ENCODE measurements at regions not wholly inside any gene's neighbourhood (a gene's known extent, or its start where the extent isn't known, plus 50 kb on each side); places are given as distances from the start of the nearest gene placed in this dataset.
A peak's percentile ranks its signal among the peaks of the same experiment; 100 is the strongest.

GRCh38 chr4:101527188-101527587 is 179.9 kb upstream of the PPP3CA start:
- H3K4me1 ChIP-seq (ENCODE audit: insufficient read depth, low read length), result peaks cover 17% of the 10 kb centered on the region
- no peaks in the 10 kb centered on the region for H3K36me3 Mint-ChIP-seq
- H3K27ac ChIP-seq (ENCODE audit: low read depth, low read length), result no peak overlapping the region
- H3K4me3 Mint-ChIP-seq, result peak overlapping the region in 4 of 8 donors; percentile 2 to 52 (median 4)
- H3K4me3 ChIP-seq (ENCODE audit: low read length in 2 of 2), result no peak overlapping the region
- no peaks in the 10 kb centered on the region for H3K9me3 ChIP-seq (ENCODE audit: control insufficient read depth in 1 of 2, low read length in 2 of 2)
- CTCF ChIA-PET (ENCODE audit: partially characterized antibody), result interaction anchor here (1.9 kb wide), 1 partner anchor 1434 kb away, joined by 6 read pairs; no protein-coding TSS in a partner anchor
- peaks cover 10 to 21% (median 10%) of the 10 kb centered on the region in 4 donors for H3K4me1 Mint-ChIP-seq
- peaks cover 0 to 3% (median 0%) of the 10 kb centered on the region in 8 donors for H3K9me3 Mint-ChIP-seq
- no peaks in the 10 kb centered on the region for H3K27me3 ChIP-seq (ENCODE audit: insufficient read depth, low read length)
- intact Hi-C loops (cut with micrococcal nuclease), result loop anchor here (2.0 to 5.0 kb wide), 3 partner anchors 108 to 360 kb away; partner anchors contain the start of gene PPP3CA
- no peaks in the 10 kb centered on the region for H3K36me3 ChIP-seq (ENCODE audit: insufficient read depth, low read length)
- POLR2A ChIA-PET (ENCODE audit: partially characterized antibody), result interaction anchor here (0.6 to 1.9 kb wide), 3 partner anchors 109 to 939 kb away, joined by 4 to 6 read pairs (median 4); partner anchors contain the start of gene PPP3CA
- peak overlapping the region; percentile 4 to 91 (median 49) for H3K27ac Mint-ChIP-seq
- DNase-seq, result peak; percentile 77 to 86 (median 80)
- H3K27me3 Mint-ChIP-seq, result peaks cover 2 to 3% of the 10 kb centered on the region in 2 donors

- Mint-ChIP-seq H3K4me1 (peaks cover 0 to 1% (median 0%) of the 10 kb centered on the region in 4 donors), H3K27me3 (peaks cover 2 to 8% of the 10 kb centered on the region in 2 donors), H3K36me3 (no peaks in the 10 kb centered on the region), H3K9me3 (no peaks in the 10 kb centered on the region), H3K4me3 (no peak overlapping the region), H3K27ac (no peak overlapping the region)
- no peaks in the 10 kb centered on the region for H3K9me3 ChIP-seq (ENCODE audit: control insufficient read depth in 1 of 2, low read length in 2 of 2)
- intact Hi-C loops (cut with micrococcal nuclease), result no loop called here
- CTCF ChIA-PET (ENCODE audit: partially characterized antibody), result no interaction called here
- H3K4me3 ChIP-seq (ENCODE audit: low read length in 2 of 2), result no peak overlapping the region
- H3K27ac ChIP-seq (ENCODE audit: low read depth, low read length), result no peak overlapping the region
- no peak for DNase-seq
- no peaks in the 10 kb centered on the region for H3K36me3 ChIP-seq (ENCODE audit: insufficient read depth, low read length)
- H3K27me3 ChIP-seq (ENCODE audit: insufficient read depth, low read length), result no peaks in the 10 kb centered on the region
- no peaks in the 10 kb centered on the region for H3K4me1 ChIP-seq (ENCODE audit: insufficient read depth, low read length)
- POLR2A ChIA-PET (ENCODE audit: partially characterized antibody), result no interaction called here
Measured at GRCh38 chr4:101515566-101515965, 168.2 kb upstream of the PPP3CA start.

- peaks cover 0 to 1% (median 0%) of the 10 kb centered on the region in 4 donors for H3K4me1 Mint-ChIP-seq
- DNase-seq, result no peak
- ChIA-PET CTCF (ENCODE audit: partially characterized antibody) (no interaction called here), POLR2A (ENCODE audit: partially characterized antibody) (no interaction called here)
- H3K27ac Mint-ChIP-seq, result no peak overlapping the region
- H3K9me3 Mint-ChIP-seq, result no peaks in the 10 kb centered on the region
- H3K9me3 ChIP-seq (ENCODE audit: control insufficient read depth in 1 of 2, low read length in 2 of 2), result no peaks in the 10 kb centered on the region
- H3K27me3 Mint-ChIP-seq, result peaks cover 2 to 12% of the 10 kb centered on the region in 2 donors
- H3K4me1 ChIP-seq (ENCODE audit: insufficient read depth, low read length), result no peaks in the 10 kb centered on the region
- H3K27ac ChIP-seq (ENCODE audit: low read depth, low read length), result no peak overlapping the region
- no peaks in the 10 kb centered on the region for H3K36me3 ChIP-seq (ENCODE audit: insufficient read depth, low read length)
- H3K4me3 ChIP-seq (ENCODE audit: low read length in 2 of 2), result no peak overlapping the region
- no peak overlapping the region for H3K4me3 Mint-ChIP-seq
- H3K27me3 ChIP-seq (ENCODE audit: insufficient read depth, low read length), result no peaks in the 10 kb centered on the region
- intact Hi-C loops (cut with micrococcal nuclease), result no loop called here
- no peaks in the 10 kb centered on the region for H3K36me3 Mint-ChIP-seq
Measured at GRCh38 chr4:101515099-101515498, 167.8 kb upstream of the PPP3CA start.

GRCh38 chr4:101512416-101512815 is 165.1 kb upstream of the PPP3CA start:
- POLR2A ChIA-PET (ENCODE audit: partially characterized antibody), result no interaction called here
- CTCF ChIA-PET (ENCODE audit: partially characterized antibody), result no interaction called here
- Mint-ChIP-seq H3K4me1 (peaks cover 0 to 1% (median 0%) of the 10 kb centered on the region in 4 donors), H3K27ac (no peak overlapping the region), H3K9me3 (no peaks in the 10 kb centered on the region), H3K4me3 (no peak overlapping the region), H3K36me3 (no peaks in the 10 kb centered on the region), H3K27me3 (peaks cover 0 to 11% of the 10 kb centered on the region in 2 donors)
- no peaks in the 10 kb centered on the region for H3K9me3 ChIP-seq (ENCODE audit: control insufficient read depth in 1 of 2, low read length in 2 of 2)
- no peak for DNase-seq
- H3K4me3 ChIP-seq (ENCODE audit: low read length in 2 of 2), result no peak overlapping the region
- intact Hi-C loops (cut with micrococcal nuclease), result no loop called here
- no peaks in the 10 kb centered on the region for H3K36me3 ChIP-seq (ENCODE audit: insufficient read depth, low read length)
- no peaks in the 10 kb centered on the region for H3K4me1 ChIP-seq (ENCODE audit: insufficient read depth, low read length)
- H3K27ac ChIP-seq (ENCODE audit: low read depth, low read length), result no peak overlapping the region
- H3K27me3 ChIP-seq (ENCODE audit: insufficient read depth, low read length), result no peaks in the 10 kb centered on the region

GRCh38 chr4:101501421-101501820 is 154.1 kb upstream of the PPP3CA start:
- intact Hi-C loops (cut with micrococcal nuclease), result no loop called here
- H3K27me3 ChIP-seq (ENCODE audit: insufficient read depth, low read length), result no peaks in the 10 kb centered on the region
- peaks cover 0 to 2% (median 0%) of the 10 kb centered on the region in 8 donors for H3K9me3 Mint-ChIP-seq
- no peaks in the 10 kb centered on the region for H3K4me1 ChIP-seq (ENCODE audit: insufficient read depth, low read length)
- no peak overlapping the region for H3K27ac Mint-ChIP-seq
- no peak overlapping the region for H3K4me3 Mint-ChIP-seq
- H3K9me3 ChIP-seq (ENCODE audit: control insufficient read depth in 1 of 2, low read length in 2 of 2), result no peaks in the 10 kb centered on the region
- H3K27me3 Mint-ChIP-seq, result peaks cover 0 to 2% of the 10 kb centered on the region in 2 donors
- no peak for DNase-seq
- CTCF ChIA-PET (ENCODE audit: partially characterized antibody), result no interaction called here
- H3K36me3 Mint-ChIP-seq, result no peaks in the 10 kb centered on the region
- POLR2A ChIA-PET (ENCODE audit: partially characterized antibody), result no interaction called here
- H3K4me3 ChIP-seq (ENCODE audit: low read length in 2 of 2), result no peak overlapping the region
- no peaks in the 10 kb centered on the region for H3K4me1 Mint-ChIP-seq
- no peaks in the 10 kb centered on the region for H3K36me3 ChIP-seq (ENCODE audit: insufficient read depth, low read length)
- no peak overlapping the region for H3K27ac ChIP-seq (ENCODE audit: low read depth, low read length)

- Mint-ChIP-seq H3K27me3 (peaks cover 0 to 2% of the 10 kb centered on the region in 2 donors), H3K27ac (no peak overlapping the region), H3K4me3 (no peak overlapping the region), H3K36me3 (no peaks in the 10 kb centered on the region), H3K9me3 (peaks cover 0 to 2% (median 0%) of the 10 kb centered on the region in 8 donors), H3K4me1 (no peaks in the 10 kb centered on the region)
- ChIA-PET CTCF (ENCODE audit: partially characterized antibody) (no interaction called here), POLR2A (ENCODE audit: partially characterized antibody) (no interaction called here)
- H3K36me3 ChIP-seq (ENCODE audit: insufficient read depth, low read length), result no peaks in the 10 kb centered on the region
- no peak overlapping the region for H3K27ac ChIP-seq (ENCODE audit: low read depth, low read length)
- H3K9me3 ChIP-seq (ENCODE audit: control insufficient read depth in 1 of 2, low read length in 2 of 2), result no peaks in the 10 kb centered on the region
- intact Hi-C loops (cut with micrococcal nuclease), result no loop called here
- DNase-seq, result no peak
- no peaks in the 10 kb centered on the region for H3K4me1 ChIP-seq (ENCODE audit: insufficient read depth, low read length)
- H3K27me3 ChIP-seq (ENCODE audit: insufficient read depth, low read length), result no peaks in the 10 kb centered on the region
- no peak overlapping the region for H3K4me3 ChIP-seq (ENCODE audit: low read length in 2 of 2)
Measured at GRCh38 chr4:101500742-101501141, 153.4 kb upstream of the PPP3CA start.

- DNase-seq, result no peak
- peaks cover 0 to 7% (median 0%) of the 10 kb centered on the region in 8 donors for H3K9me3 Mint-ChIP-seq
- CTCF ChIA-PET (ENCODE audit: partially characterized antibody), result no interaction called here
- Histone ChIP-seq H3K27me3 (ENCODE audit: insufficient read depth, low read length) (no peaks in the 10 kb centered on the region), H3K4me3 (ENCODE audit: low read length in 2 of 2) (no peak overlapping the region), H3K4me1 (ENCODE audit: insufficient read depth, low read length) (no peaks in the 10 kb centered on the region), H3K27ac (ENCODE audit: low read depth, low read length) (no peak overlapping the region), H3K36me3 (ENCODE audit: insufficient read depth, low read length) (no peaks in the 10 kb centered on the region), H3K9me3 (ENCODE audit: control insufficient read depth in 1 of 2, low read length in 2 of 2) (no peaks in the 10 kb centered on the region)
- no peaks in the 10 kb centered on the region for H3K36me3 Mint-ChIP-seq
- intact Hi-C loops (cut with micrococcal nuclease), result no loop called here
- H3K27me3 Mint-ChIP-seq, result peaks cover 0 to 7% of the 10 kb centered on the region in 2 donors
- POLR2A ChIA-PET (ENCODE audit: partially characterized antibody), result no interaction called here
- H3K4me3 Mint-ChIP-seq, result no peak overlapping the region
- H3K27ac Mint-ChIP-seq, result no peak overlapping the region
- H3K4me1 Mint-ChIP-seq, result no peaks in the 10 kb centered on the region
Measured at GRCh38 chr4:101475246-101475645, 127.9 kb upstream of the PPP3CA start.

- H3K4me1 Mint-ChIP-seq, result no peaks in the 10 kb centered on the region
- H3K4me3 Mint-ChIP-seq, result no peak overlapping the region
- no peaks in the 10 kb centered on the region for H3K4me1 ChIP-seq (ENCODE audit: insufficient read depth, low read length)
- no peak overlapping the region for H3K27ac Mint-ChIP-seq
- H3K27me3 Mint-ChIP-seq, result peaks cover 6 to 7% of the 10 kb centered on the region in 2 donors
- no peaks in the 10 kb centered on the region for H3K27me3 ChIP-seq (ENCODE audit: insufficient read depth, low read length)
- no peaks in the 10 kb centered on the region for H3K36me3 ChIP-seq (ENCODE audit: insufficient read depth, low read length)
- no peaks in the 10 kb centered on the region for H3K36me3 Mint-ChIP-seq
- H3K4me3 ChIP-seq (ENCODE audit: low read length in 2 of 2), result no peak overlapping the region
- H3K9me3 Mint-ChIP-seq, result peaks cover 0 to 7% (median 0%) of the 10 kb centered on the region in 8 donors
- ChIA-PET POLR2A (ENCODE audit: partially characterized antibody) (no interaction called here), CTCF (ENCODE audit: partially characterized antibody) (no interaction called here)
- no peak overlapping the region for H3K27ac ChIP-seq (ENCODE audit: low read depth, low read length)
- no peak for DNase-seq
- no peaks in the 10 kb centered on the region for H3K9me3 ChIP-seq (ENCODE audit: control insufficient read depth in 1 of 2, low read length in 2 of 2)
- intact Hi-C loops (cut with micrococcal nuclease), result no loop called here
Measured at GRCh38 chr4:101471201-101471600, 123.9 kb upstream of the PPP3CA start.
